ENCODE measurements at regions not wholly inside any gene's neighbourhood (a gene's known extent, or its start where the extent isn't known, plus 50 kb on each side); places are given as distances from the start of the nearest gene placed in this dataset.

GRCh38 chr4:56099378-56099786 is 150.6 kb downstream of the CEP135 start:
- no peak overlapping the region for H3K27ac ChIP-seq
- no peaks in the 10 kb centered on the region for H3K27me3 ChIP-seq
- H3K4me1 ChIP-seq (ENCODE audit: insufficient read depth) = no peaks in the 10 kb centered on the region
- H3K4me3 ChIP-seq = no peak overlapping the region
- 85 to 91% (median 87%) methylated on average over 3 of the region's 3 CpGs for WGBS, 3 donors
- no peak for TF ChIP-seq CTCF (IDR thresholded peaks at IDR 0.05)
- no peaks in the 10 kb centered on the region for H3K36me3 ChIP-seq
- intact Hi-C loops (cut with DNase I) = no loop called here
- no peaks in the 10 kb centered on the region for H3K9me3 ChIP-seq
- DNase-seq = no peak

GRCh38 chr4:56093576-56093975 is 144.8 kb downstream of the CEP135 start:
- Histone ChIP-seq H3K4me3 (no peak overlapping the region), H3K27ac (no peak overlapping the region), H3K27me3 (no peaks in the 10 kb centered on the region), H3K9me3 (no peaks in the 10 kb centered on the region), H3K36me3 (no peaks in the 10 kb centered on the region), H3K4me1 (ENCODE audit: insufficient read depth) (no peaks in the 10 kb centered on the region)
- WGBS, 3 donors = 95 to 96% (median 96%) methylated on average over 3 of the region's 3 CpGs
- DNase-seq = no peak
- TF ChIP-seq CTCF (IDR thresholded peaks at IDR 0.05) (no peak), POLR2A (IDR thresholded peaks at IDR 0.05) (no peak), EP300 (IDR thresholded peaks at IDR 0.05) (no peak)
- intact Hi-C loops (cut with DNase I) = no loop called here

- no peaks in the 10 kb centered on the region for H3K9me3 ChIP-seq
- 93 to 97% (median 96%) methylated on average over 8 of the region's 8 CpGs for WGBS, 3 donors
- no peaks in the 10 kb centered on the region for H3K27me3 ChIP-seq
- TF ChIP-seq CTCF (IDR thresholded peaks at IDR 0.05) = no peak
- H3K4me3 ChIP-seq = no peak overlapping the region
- H3K36me3 ChIP-seq = no peaks in the 10 kb centered on the region
- no peak for DNase-seq
- H3K4me1 ChIP-seq (ENCODE audit: insufficient read depth) = no peaks in the 10 kb centered on the region
- intact Hi-C loops (cut with DNase I) = no loop called here
- no peak overlapping the region for H3K27ac ChIP-seq
These were observed 143.8 kb downstream of the CEP135 start for GRCh38 chr4:56092540-56092939.

- Histone ChIP-seq H3K36me3 (no peaks in the 10 kb centered on the region), H3K27me3 (no peaks in the 10 kb centered on the region), H3K4me1 (ENCODE audit: insufficient read depth) (peaks cover 4% of the 10 kb centered on the region), H3K4me3 (no peak overlapping the region), H3K9me3 (no peaks in the 10 kb centered on the region), H3K27ac (no peak overlapping the region)
- intact Hi-C loops (cut with DNase I) = no loop called here
- TF ChIP-seq POLR2A (IDR thresholded peaks at IDR 0.05) (no peak), EP300 (IDR thresholded peaks at IDR 0.05) (no peak), CTCF (IDR thresholded peaks at IDR 0.05) (no peak)
- no peak for DNase-seq
- WGBS, 3 donors = 85 to 93% (median 91%) methylated on average over 7 of the region's 7 CpGs
These were observed 137.8 kb downstream of the CEP135 start for GRCh38 chr4:56086561-56086960.

GRCh38 chr4:56086073-56086541 is 137.4 kb downstream of the CEP135 start:
- 28 to 47% (median 45%) methylated on average over 3 of the region's 3 CpGs for WGBS, 3 donors
- peaks cover 4% of the 10 kb centered on the region for H3K4me1 ChIP-seq (ENCODE audit: insufficient read depth)
- DNase-seq = no peak

More at GRCh38 chr4:56086073-56086541, 137.4 kb downstream of the CEP135 start:
- no peaks in the 10 kb centered on the region for H3K36me3 ChIP-seq
- TF ChIP-seq CTCF (IDR thresholded peaks at IDR 0.05) = no peak
- TF ChIP-seq EP300 (IDR thresholded peaks at IDR 0.05) = no peak
- TF ChIP-seq POLR2A (IDR thresholded peaks at IDR 0.05) = no peak
- no peaks in the 10 kb centered on the region for H3K27me3 ChIP-seq
- intact Hi-C loops (cut with DNase I) = no loop called here
- H3K27ac ChIP-seq = no peak overlapping the region
- H3K4me3 ChIP-seq = no peak overlapping the region
- H3K9me3 ChIP-seq = no peaks in the 10 kb centered on the region
